ENCODE measurements at regions not wholly inside any gene's neighbourhood (a gene's known extent, or its start where the extent isn't known, plus 50 kb on each side); places are given as distances from the start of the nearest gene placed in this dataset.

DNA sequence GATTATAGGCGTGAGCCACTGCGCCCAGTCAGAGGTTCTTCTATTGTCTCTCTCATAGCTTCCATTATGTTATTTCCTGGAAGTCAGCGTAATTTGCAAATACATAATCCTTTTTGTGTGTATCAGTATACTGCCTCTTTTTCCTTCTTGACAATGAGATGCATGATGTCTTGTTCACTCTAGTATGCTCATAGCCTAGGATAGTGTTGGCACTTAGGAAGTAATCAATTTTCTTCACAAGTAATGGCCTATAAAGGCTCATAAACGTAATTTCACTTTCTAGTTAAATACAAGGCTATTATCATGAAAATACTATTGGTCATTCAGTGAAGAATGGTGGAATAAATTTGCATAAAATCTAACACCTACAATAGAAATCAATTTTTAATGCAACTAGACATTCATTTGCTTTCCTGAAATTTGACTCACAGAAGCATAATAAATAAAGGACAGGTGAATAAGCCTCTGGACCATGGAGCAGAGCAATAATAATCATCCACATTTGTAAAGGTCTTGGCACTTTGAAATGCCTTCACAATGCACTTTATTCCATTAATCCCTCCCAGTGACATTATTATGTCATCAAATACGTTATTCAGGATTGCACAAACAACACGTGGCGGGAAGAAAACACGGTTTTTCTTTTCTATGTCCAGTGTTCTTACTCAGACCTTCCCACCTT, 366.9 kb upstream of the BTBD3 start:
- DNase-seq = no peak

DNA sequence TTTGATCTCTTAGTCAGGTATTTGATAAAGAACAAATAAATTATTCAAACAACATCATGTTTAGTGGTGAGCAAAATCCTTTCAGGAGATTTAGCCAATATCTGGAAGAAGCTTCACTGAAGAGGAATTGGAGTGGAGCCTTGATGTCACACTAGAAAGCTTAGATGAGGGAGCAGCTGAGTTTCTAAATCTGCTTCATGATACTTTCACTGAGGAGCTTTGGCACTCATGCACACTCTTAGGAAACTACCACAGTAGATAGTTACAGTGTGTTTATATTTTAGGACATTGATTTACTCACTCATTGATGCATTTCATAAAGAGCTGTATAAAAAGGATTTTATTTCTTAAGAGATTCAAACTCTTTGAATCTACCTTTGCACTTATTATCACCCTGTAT, 366.2 kb upstream of the BTBD3 start:
- no peak for DNase-seq

DNA sequence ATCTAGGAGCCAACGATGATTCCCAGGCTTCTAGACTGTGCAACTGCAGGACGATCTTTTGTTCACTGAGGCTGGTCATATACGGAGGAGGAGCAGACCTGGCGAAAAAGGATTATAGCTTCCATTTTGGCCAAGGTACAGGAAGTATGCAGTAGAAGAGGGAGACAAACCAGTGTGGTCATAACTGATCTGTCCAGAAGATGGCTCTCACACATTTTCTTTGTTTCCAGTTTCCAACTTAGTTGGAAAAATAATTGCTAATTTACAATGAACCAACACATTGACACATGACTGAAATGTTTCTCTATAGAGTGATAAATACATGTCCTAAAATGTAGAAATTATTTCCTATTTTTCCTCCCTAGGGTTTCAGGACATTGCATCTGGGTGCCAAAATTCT, 364.1 kb upstream of the BTBD3 start:
- peak in 1 of 2 experiments; percentile 28 for DNase-seq

DNA sequence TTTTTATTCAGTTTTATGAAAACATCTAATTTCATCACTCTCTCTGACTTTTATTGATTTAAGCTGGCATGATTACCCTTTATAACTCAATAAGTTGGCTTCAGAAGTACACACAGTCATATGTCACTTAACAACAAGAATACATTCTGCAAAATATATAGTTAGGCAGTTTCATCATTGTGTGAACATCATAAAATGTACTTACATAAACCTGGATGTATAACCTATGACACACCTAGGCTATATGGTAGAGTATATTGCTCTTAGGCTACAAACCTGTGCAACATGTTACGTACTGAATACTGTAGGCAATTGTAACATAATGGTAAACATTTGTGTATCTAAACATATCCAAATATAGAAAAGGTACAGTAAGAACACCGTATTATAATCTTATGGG, 362.2 kb upstream of the BTBD3 start:
- DNase-seq = no peak

DNA sequence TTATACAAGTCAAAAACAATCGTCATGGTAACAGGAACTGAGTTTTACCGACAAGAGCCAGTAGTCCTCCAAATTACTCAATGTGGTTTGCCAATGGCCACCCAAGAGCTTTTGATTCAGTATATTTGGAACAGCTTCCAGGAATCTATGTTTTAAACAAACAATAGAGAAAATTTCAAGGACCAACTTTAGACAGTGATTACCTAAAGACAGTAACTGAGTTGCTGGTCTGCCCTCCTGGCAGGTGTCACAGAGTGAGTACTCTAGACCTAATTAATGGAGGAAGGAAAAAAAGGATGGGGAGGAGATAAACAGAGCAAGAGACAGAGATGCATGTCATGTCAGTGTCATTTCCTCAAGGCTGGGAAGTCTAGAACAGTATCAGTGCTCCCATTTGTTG, 361.3 kb upstream of the BTBD3 start:
- no peak for DNase-seq

DNA sequence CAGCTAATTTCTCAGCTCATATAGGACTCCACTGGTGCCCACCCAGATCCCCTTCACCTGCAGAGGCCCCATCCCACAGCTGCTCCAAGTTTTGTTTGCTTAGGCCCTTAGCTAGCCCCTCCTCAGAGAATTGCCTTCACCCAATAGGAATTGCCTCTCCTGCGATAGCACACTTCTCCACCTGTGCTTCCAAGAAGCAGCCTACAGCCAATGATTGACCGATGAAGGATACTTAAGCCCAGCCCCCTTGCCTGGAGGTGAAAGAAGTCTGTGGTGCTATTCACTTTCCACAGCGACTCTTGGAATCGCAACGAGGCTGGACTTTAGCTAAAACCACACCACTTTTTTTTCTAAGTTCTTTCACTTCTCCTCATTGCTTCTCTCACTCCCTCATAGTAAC, 353.2 kb upstream of the BTBD3 start:
- no peak for DNase-seq

DNA sequence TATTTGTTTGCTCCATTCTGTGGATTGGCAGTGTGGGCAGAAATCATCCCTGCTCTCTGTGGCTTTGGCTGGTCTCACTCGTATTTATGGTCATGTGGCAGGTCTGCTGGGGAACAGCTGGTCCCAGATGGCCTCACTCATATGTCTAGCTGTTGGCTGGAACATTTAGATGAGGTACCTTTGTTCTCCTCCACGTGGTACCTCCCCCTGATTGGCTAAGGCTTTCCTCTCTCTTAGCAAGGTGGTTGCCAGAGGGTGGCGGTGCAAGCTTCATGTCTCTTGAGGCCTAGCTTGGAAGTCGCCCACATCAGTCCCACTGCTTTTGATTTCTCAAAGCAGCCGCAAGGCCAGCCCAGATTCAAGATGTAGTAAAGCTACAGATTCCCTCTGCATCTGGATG, 348.5 kb upstream of the BTBD3 start:
- peak; percentile 40 to 50 for DNase-seq

DNA sequence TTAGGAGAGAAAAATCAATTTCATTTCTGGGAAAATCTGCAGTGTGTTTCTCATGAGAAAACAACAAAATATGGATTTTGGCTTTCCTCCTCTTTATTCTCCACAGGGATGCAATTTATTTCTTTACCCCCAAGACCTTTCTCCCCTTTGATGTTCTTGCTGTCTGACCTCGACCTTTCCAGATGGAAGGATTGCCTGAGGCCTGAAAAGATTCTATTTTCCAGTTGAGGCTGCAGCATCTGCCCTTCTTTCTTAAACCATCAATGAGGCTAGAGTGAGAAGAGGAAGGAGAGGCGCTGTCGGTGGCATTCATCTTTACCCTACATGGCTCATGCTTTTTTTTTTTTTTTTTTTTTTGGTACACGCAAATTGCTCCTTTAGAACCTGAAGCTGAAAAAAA, 344.2 kb upstream of the BTBD3 start:
- DNase-seq = no peak

DNA sequence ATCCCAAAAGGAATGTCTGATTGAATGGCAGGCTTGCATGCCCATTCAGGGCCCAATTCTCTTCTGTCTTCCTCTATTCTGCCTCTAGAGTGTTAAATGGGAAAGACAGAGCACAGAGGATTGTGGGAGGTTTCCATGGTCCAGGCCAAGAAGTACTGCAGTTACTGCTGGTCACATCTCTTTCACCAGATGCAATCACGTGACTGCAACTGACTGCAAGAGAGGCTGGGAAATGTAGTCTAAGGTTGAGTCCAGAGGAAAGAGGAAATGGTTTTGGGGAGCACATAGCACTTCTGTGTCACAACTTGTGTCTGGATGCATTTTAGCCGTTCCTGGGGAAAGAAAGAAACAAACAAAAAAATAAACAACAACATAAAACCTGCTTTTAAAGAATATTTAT, 336.4 kb upstream of the BTBD3 start:
- no peak for DNase-seq

DNA sequence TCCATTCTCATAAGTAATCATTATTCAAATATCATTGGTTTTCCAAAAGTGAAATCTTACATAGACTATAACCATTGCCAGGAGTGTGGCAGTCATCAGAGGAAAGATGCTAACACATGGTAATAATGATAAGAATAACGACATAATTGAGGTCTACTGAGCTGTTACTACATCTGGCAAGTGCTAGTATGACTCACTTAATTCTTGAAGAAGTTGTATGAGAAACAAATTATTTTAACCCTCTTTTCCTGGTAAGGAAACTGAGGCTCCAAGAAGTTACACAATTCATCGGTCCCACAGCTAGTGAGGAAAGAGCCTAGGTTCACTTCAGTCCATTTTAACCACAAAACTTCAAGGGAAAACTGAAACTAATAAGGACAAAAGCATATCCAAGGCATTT, 335.6 kb upstream of the BTBD3 start:
- no peak for DNase-seq

DNA sequence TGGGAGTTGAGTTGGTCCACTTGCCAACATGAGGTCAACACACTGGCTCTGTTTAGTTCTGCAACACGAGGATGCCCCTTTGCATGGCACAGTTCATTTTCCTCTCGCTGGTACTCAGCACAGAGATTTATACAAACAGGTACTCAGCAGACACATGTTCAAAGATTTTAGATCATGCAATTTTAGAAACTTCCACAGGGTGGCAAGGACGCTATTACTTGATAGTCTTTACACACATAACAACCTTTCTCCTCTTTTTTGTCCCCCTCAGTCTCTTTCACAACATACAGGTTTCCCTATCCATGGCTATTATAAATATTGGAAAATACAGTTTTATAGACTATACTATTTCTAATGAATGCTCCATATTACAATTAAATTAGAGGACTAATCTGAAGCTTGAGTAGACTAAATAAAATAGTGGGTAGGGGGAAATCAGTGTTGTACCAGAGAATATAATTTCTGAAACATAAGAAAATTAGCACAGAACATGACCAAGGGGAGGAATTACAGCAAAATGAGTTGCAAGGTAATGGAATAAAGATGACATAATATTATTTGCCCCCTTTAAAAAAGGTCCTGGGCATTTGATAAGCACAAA, 331.8 kb upstream of the BTBD3 start:
- DNase-seq = peak; percentile 23 to 34

DNA sequence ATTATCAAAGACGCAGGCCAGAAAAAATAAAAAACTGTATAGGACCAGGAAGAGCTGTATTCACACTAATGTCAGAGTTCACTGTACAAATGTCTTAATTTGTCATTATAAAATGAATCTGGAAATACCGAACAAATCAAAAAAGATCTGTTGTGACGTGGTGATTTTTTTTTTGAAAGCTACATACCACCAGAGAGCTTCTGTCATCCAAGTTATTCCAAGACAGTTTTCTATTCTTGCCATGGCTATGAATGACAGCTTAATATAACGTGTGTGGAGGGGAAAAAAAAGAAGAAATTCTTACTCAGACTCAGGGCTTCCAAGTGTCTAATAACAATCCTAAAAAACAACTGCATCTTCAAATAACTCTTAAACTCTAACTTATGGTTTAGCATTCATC, 328.8 kb upstream of the BTBD3 start:
- DNase-seq = no peak

DNA sequence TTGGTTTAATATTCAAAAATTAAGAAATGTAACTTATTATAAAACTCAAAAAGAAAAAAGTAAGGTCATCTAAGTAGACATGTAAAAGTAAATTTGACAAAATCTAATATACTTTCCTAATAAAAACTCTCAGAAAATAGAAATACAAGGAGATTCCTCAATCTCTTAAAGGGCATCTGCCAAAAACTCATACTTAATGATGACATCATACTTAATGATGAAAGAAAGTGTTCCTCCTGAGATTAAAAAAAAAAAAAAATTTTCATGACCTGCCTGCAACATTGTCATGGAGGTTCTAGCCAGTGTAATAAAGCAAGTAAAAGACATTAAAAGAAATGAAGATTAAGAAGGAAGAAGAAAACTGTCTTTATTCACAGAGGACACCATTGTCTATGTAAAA, 325.7 kb upstream of the BTBD3 start:
- DNase-seq = no peak

DNA sequence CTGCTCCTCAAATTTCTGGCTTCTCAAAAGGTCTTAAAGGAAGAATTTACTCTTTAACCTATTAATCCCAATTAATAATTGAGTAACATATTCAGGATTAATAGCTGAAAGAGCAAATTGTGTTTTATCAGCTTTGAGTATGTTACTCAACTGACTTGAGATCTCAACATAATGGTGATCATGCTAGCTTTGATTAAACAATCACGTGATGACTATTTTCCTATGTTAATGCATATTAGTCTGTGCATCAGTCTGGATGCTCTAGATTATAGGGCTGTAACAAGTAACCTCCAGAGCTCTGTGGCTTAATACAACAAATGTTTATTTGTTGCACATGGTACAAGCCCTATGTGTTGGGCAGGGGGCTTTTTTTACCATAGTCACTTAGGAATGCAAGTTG, 313.4 kb upstream of the BTBD3 start:
- no peak for DNase-seq

DNA sequence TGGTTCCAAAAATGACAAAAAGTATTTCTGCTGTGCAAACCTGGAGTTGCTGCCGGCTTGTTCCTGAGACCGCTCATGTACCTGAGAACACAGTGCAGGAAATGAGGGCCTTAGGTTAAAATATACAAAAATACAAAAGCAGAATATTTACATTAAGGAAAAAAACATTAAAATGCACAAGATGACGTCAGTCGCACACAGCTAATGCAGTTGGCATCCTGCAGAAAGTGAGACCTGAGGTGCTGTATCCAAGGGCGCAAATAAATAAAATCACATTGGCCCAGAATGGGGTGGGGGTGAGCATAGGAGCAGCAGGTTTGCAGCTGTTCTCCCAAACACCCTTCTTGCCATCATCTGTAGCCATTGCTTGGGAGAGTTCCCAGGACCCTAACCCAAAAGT, 310.6 kb upstream of the BTBD3 start:
- no peak for DNase-seq

DNA sequence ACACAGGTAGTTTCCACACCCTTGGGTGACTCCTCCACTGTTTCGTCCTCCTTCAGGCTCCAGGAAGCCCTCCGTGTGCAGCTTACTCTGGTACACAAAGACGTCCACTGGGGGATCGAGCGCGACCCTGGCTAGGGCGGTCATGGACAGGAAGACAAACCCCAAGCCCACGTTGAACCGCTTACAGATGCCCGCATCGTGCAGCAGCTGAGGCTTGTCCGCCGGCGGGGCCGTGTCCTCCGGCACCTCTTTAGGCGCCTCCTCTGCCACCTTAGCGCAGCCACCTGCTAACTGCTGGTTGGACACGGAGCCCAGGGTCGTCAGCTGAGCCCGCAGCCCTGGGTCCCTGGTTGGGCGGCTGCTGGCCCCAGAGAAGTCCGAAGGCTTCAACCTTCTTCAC, 309.0 kb upstream of the BTBD3 start:
- no peak for DNase-seq

DNA sequence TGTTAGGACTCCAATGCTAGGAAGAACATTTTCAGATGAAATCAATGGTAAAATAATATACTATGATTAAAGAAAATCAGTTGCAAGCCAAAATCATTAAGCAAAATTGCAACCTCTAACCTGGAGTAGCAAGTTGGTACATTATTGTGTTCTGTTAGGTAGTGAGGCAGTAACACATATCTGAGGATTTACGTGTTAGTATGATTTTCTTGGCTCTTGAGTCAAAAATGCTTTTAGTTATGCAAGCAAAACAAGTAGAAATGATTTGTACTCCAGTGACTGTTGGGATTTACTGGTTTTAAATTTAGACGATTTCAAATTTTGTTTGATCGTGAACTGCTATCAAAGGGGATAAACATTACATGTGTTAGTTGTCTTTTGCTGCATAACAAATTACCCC, 293.0 kb upstream of the BTBD3 start:
- DNase-seq = no peak

DNA sequence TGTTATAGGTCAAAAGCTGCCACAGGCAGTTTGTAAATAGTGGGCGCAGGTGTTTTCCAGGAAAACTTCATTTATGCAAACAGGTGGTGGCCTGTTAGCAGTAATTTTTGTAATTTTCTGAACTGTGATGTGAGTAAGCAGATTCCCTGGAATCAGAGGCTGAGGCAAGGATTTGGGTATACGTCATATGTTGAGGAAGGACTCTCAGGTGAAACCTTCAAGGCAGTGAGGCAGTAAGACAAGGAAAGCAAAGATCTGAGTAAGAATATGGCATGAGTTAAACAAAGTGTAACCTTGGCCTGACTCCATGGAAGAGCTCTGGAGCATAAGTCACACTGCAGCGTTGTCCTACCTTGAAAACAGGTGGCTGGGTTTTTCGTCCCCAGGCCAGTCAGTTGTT, 291.1 kb upstream of the BTBD3 start:
- no peak for DNase-seq

DNA sequence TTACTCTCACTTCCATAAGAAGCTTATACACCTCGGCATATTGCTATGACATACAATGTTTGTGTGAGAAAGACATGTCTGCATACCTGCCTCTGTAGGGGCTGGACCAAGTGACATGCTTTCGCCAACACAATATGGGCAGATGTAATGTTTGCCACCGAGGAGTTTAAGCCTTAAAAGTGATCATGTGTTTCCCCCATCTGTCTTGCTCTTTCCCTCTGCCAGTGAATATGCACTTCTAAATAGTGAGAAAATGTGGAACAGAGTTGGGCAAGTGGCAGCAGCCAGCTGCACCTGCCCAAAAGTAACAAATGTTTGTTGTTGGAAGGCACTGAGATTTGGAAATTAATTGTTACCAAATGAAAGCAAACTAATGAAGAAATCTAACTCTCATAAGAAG, 274.8 kb upstream of the BTBD3 start:
- DNase-seq = no peak

DNA sequence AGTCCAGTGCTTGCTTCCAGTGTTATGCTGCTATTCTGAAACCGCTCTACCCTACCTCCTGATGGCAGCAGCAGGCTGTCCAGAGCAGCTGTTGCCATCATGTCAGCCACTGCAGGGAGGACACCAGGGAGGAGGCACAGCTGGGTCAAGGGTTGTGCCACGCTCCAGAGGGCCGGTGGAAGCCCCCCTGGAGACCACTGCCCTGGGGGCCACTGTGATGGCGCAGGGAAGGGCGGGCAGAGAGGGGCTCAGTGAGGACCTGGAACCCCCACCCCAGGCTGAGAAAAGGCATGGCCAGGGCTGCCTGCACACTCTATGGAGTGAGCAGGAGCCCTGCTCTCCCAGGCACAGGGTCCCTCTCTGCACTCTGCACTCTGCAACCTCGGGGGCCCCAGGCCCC, 271.3 kb upstream of the BTBD3 start:
- peak in 1 of 2 experiments; percentile 28 for DNase-seq

DNA sequence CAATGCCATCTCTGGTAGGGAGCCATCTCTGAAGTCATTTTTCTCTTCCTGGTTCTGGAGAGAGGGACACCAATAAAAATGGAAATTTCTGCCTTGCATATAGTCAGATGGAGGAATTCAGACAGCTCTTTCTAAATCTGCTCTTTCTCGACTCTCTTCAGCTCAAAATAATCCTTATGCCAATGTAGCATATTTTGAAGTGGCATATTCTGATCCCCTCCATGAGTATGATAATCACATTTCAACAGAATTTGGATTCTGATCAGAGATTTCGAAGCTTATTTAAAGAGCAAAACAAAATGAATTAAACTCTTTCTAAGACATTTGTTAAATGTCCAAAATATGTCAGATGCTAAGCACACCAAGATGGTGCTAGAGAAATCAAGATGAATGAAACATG, 267.1 kb upstream of the BTBD3 start:
- no peak for DNase-seq

DNA sequence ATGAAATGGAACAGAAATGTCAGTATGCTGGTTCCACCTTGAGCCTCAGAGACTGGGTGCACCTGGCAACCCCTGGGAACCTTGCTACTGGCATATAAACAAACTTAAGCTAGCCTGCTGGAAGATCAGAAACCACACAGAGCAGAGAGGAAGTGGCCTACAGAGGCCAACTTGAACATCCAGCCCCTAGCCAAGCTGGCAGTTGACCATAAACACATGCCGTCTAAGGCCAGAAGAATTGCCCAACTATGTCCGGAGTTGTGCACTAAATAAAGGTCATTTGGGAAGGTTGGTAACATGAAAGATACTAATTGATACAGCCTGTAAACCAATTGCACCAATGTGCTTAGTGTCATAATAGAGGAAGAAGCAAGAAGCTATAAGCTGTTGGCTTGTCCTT, 266.6 kb upstream of the BTBD3 start:
- no peak for DNase-seq

DNA sequence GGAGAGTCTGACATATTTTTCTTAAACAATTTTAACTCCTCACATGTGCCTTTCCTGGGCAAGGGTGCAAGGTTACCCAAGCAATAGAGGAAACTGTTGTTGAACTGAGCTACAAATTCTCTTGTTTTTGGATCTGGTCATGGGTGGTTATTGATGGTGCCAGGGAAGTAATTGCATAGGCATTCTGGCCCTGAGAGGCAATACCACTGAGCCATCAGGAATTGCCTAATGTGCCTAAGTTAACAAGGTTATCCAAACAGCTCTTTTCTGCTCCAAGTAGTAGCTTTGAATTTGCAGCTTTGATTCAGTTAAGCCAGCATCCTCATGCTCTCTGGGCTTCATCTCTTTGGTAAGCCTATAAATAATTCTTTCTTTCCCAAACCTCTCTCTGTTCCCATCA, 266.0 kb upstream of the BTBD3 start:
- no peak for DNase-seq

DNA sequence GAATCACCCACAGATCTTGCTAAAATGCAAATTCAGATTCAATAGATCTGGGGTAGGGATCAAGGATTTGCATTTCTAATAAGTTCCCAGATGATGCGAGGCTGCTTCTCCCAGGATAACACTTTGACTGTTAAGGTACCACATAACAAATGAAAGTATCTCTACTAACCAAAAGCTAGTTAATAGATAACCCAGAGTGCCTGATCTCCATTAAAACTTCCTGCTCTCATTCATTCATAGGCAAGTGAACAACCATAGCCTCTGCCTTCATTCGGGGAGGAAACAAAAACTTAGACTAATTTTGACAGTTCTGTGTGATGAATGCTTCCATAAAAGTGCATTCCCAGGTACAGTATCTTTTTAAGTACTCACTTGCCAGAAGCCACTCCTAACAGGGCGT, 265.6 kb upstream of the BTBD3 start:
- no peak for DNase-seq

DNA sequence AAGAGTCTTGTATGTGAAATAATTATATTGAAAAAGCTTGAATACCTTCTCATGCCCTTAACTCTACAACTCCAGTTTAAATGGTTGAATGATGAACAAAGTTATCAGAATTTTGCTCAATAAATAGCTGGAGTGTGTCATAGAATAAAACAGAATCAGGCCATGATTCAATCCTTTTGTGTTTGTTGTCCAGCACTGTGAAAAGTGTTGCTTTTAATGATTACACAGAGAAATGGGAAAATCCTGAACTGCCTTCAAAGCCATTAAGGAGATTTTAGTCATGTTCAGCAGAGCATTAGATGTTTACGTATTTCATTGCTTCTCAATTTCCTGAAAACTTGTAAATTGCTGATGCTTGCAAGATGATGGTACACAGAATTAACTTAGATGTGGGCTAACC, 262.9 kb upstream of the BTBD3 start:
- DNase-seq = no peak

All from SHP77 (cell line).